ENCODE measurements at regions not wholly inside any gene's neighbourhood (a gene's known extent, or its start where the extent isn't known, plus 50 kb on each side); places are given as distances from the start of the nearest gene placed in this dataset.

- no peak for TF ChIP-seq PBX3 (IDR thresholded peaks at IDR 0.05)
- no peak for TF ChIP-seq RAD21 (IDR thresholded peaks at IDR 0.05; ENCODE audit: low read length)
- no peak for TF ChIP-seq NFIC (IDR thresholded peaks at IDR 0.05; ENCODE audit: borderline replicate concordance)
- no peak for TF ChIP-seq YY1 (IDR thresholded peaks at IDR 0.05; ENCODE audit: low read depth)
- no peak for TF ChIP-seq MAX (IDR thresholded peaks at IDR 0.05; ENCODE audit: low read depth)
These were observed 111.6 kb downstream of the ADRB2 start (continued) for GRCh38 chr5:148937830-148938521.

- Histone ChIP-seq H4K20me1 (ENCODE audit: insufficient read depth) (no peaks in the 10 kb centered on the region), H3K4me3 (ENCODE audit: low read depth in 2 of 2, low read length in 1 of 2) (no peak overlapping the region), H3K4me1 (ENCODE audit: control insufficient read depth in 1 of 2, insufficient read depth in 2 of 2, low read depth in 1 of 2, low read length in 1 of 2) (no peaks in the 10 kb centered on the region), H3K79me2 (ENCODE audit: insufficient read depth) (no peaks in the 10 kb centered on the region), H3K9me2 (no peaks in the 10 kb centered on the region), H3K9me3 (no peaks in the 10 kb centered on the region), H3K9ac (no peak overlapping the region), H3F3A (replicated peaks; ENCODE audit: insufficient read depth) (no peaks in the 10 kb centered on the region), H2AFZ (ENCODE audit: low read depth) (no peak overlapping the region), H3K27me3 (ENCODE audit: insufficient read depth) (no peaks in the 10 kb centered on the region), H3K36me3 (replicated peaks in 1 of 2; ENCODE audit: control insufficient read depth in 1 of 2, insufficient read depth in 2 of 2, low read length in 1 of 2) (no peaks in the 10 kb centered on the region), H3K27ac (ENCODE audit: low read depth in 2 of 2, low read length in 1 of 2) (no peak overlapping the region), H3K4me2 (no peak overlapping the region)
- 91% methylated on average over 3 of the region's 3 CpGs for WGBS (ENCODE audit: low lambda C conversion rate)
- POLR2A ChIA-PET: no interaction called here
- no peak for DNase-seq
- CTCF ChIA-PET: interaction anchor here (1.1 to 2.1 kb wide), 2 partner anchors 13 to 19 kb away, joined by 3 to 5 read pairs; no protein-coding TSS in a partner anchor
- TF ChIP-seq CHD2 (IDR thresholded peaks at IDR 0.05; ENCODE audit: low read length, partially characterized antibody) (no peak), EP300 (IDR thresholded peaks at IDR 0.05; ENCODE audit: borderline replicate concordance in 1 of 2, low read depth in 1 of 2, low read length in 1 of 2) (no peak), POLR2AphosphoS5 (IDR thresholded peaks at IDR 0.05; ENCODE audit: low read depth, low read length) (no peak), NFIC (IDR thresholded peaks at IDR 0.05; ENCODE audit: borderline replicate concordance) (no peak), TCF12 (IDR thresholded peaks at IDR 0.05) (no peak), JUND (IDR thresholded peaks at IDR 0.05) (no peak), CTCF (IDR thresholded peaks at IDR 0.05) (no peak), SIN3A (IDR thresholded peaks at IDR 0.05; ENCODE audit: borderline replicate concordance, low read depth, low read length) (no peak), FOSL2 (IDR thresholded peaks at IDR 0.05; ENCODE audit: borderline replicate concordance, low read depth) (no peak), YY1 (IDR thresholded peaks at IDR 0.05; ENCODE audit: low read depth) (no peak), TAF1 (IDR thresholded peaks at IDR 0.05; ENCODE audit: borderline replicate concordance, low read depth, low read length) (no peak), RFX5 (IDR thresholded peaks at IDR 0.05; ENCODE audit: low read length) (no peak), GABPA (IDR thresholded peaks at IDR 0.05; ENCODE audit: low read depth) (no peak), MEF2A (IDR thresholded peaks at IDR 0.05; ENCODE audit: borderline replicate concordance, low read depth) (no peak), NRF1 (IDR thresholded peaks at IDR 0.05; ENCODE audit: low read depth, low read length) (no peak)
These were observed 112.1 kb downstream of the ADRB2 start for GRCh38 chr5:148938522-148938882.
